GM12892 (cell line): ENCODE measurements at regions not wholly inside any gene's neighbourhood (a gene's known extent, or its start where the extent isn't known, plus 50 kb on each side); places are given as distances from the start of the nearest gene placed in this dataset.

Experiments used
- POLR2A ChIP-seq: IDR thresholded peaks from 2 replicates; pipeline ENCODE4 v1.6.1; 2011; ENCODE audit warnings: low read depth, low read length, control low read depth
- POLR2AphosphoS5 ChIP-seq: IDR thresholded peaks from 2 replicates; pipeline ENCODE4 v1.6.1; 2011; ENCODE audit warnings: low read depth, low read length, control low read depth
- TAF1 ChIP-seq: IDR thresholded peaks from 2 replicates; pipeline ENCODE4 v1.6.1; 2011; ENCODE audit warnings: low read depth, mild to moderate bottlenecking, control low read depth, low read length, borderline replicate concordance

GRCh38 chr6:149140910-149141290 is 176.6 kb upstream of the TAB2 start:
- TF ChIP-seq POLR2A: no peak
- TF ChIP-seq POLR2AphosphoS5: no peak
- TF ChIP-seq TAF1: no peak
